Aorta (tissue), 5 donors: ENCODE measurements at regions not wholly inside any gene's neighbourhood (a gene's known extent, or its start where the extent isn't known, plus 50 kb on each side); places are given as distances from the start of the nearest gene placed in this dataset.

Source experiments
- ATAC-seq: fragments of 200-7000 bp; cut with Tn5 transposase; one replicate; pipeline ENCODE4 v1.9.1; 2022; ENCODE audit warnings: moderate library complexity; ENCODE audit not compliant: low FRiP score
- DNase-seq, 2 donors: peaks; one replicate each; pipeline ENCODE4 v3.0.0-alpha.2; 2020
- H3K27ac ChIP-seq, 2 donors: one replicate each; pipeline ENCODE4 v1.5.1; 2013; ENCODE audit warnings: low read length in 2 of 2, mild to moderate bottlenecking in 2 of 2, moderate library complexity in 2 of 2, control low read depth in 1 of 2, inconsistent platforms in 1 of 2, low read depth in 1 of 2
- H3K27me3 ChIP-seq, 2 donors: one replicate each; pipeline ENCODE4 v1.6.1; 2013; ENCODE audit warnings: control low read depth in 1 of 2, low read length in 1 of 2, mild to moderate bottlenecking in 1 of 2, moderate library complexity in 1 of 2; ENCODE audit not compliant: insufficient read depth in 2 of 2, control insufficient read depth in 1 of 2
- H3K36me3 ChIP-seq, 2 donors: one replicate each; pipeline ENCODE4 v1.6.1; 2013; ENCODE audit warnings: control low read depth in 1 of 2, low read length in 1 of 2, mild to moderate bottlenecking in 1 of 2; ENCODE audit not compliant: insufficient read depth in 2 of 2, control insufficient read depth in 1 of 2
- H3K4me1 ChIP-seq, 2 donors: one replicate each; pipeline ENCODE4 v1.6.1; 2013; ENCODE audit warnings: low read length in 2 of 2, control low read depth in 1 of 2, mild to moderate bottlenecking in 1 of 2, moderate library complexity in 1 of 2; ENCODE audit not compliant: insufficient read depth in 2 of 2, control insufficient read depth in 1 of 2
- H3K4me3 ChIP-seq, 2 donors: one replicate each; pipeline ENCODE4 v1.5.1; 2013; ENCODE audit warnings: low read length in 2 of 2, control low read depth in 1 of 2, mild to moderate bottlenecking in 1 of 2
- H3K9me3 ChIP-seq: one replicate; pipeline ENCODE4 v1.6.1; 2013; ENCODE audit warnings: mild to moderate bottlenecking, low read length; ENCODE audit not compliant: control insufficient read depth
- WGBS, 2 donors: extraction: QIAGEN DNeasy Blood & Tissue Kit; methylation state at CpG; one replicate each; pipeline ENCODE4 v1.1.7; 2013; 5-methylcytosine and 5-hydroxymethylcytosine counted together
- intact Hi-C, 2 donors: fragments of 100-400 bp; cut with DNase I; formaldehyde crosslinking; loops; one replicate each; pipeline versions ENCODE4 v1.14.2 to v1.15.0; 2022
- donor health status: healthy with polysubstance abuse.
- donor health status: Bipolar disorder and iron deficiency.
- donor health status: DM: no; HTN: no; CAD: no.
- donor health status: DM: no; HTN: no; CAD: no.
- donor health status: DM: yes; HTN: yes; CAD: no.

DNA sequence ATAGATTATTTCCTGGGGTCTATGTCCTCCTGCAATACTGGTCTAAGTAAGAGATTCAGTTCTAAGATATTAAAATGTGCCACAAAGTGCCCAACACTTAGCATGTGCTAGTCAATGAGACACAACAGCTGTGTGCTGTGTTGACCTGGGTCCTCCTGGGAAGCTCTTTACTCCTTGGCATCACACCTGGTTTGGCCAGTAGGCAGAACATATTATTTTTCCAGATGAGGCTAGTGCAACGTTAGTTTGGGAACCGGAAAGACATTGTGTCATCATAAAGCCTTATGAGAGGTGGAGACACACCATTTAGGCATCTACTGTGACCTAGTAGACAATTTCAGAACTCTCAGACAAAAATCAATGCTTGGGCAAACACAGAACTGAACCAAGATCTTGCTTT is 197.8 kb downstream of the MID1IP1 start:
- Histone ChIP-seq H3K27ac (no peak overlapping the region), H3K4me1 (no peaks in the 10 kb centered on the region), H3K27me3 (no peaks in the 10 kb centered on the region), H3K4me3 (no peak overlapping the region), H3K36me3 (no peaks in the 10 kb centered on the region), H3K9me3 (no peaks in the 10 kb centered on the region)
- WGBS, 2 donors: 84 to 87% methylated on average over 2 of the region's 2 CpGs
- intact Hi-C loops: no loop called here
- no peak for DNase-seq
- ATAC-seq: no peak

DNA sequence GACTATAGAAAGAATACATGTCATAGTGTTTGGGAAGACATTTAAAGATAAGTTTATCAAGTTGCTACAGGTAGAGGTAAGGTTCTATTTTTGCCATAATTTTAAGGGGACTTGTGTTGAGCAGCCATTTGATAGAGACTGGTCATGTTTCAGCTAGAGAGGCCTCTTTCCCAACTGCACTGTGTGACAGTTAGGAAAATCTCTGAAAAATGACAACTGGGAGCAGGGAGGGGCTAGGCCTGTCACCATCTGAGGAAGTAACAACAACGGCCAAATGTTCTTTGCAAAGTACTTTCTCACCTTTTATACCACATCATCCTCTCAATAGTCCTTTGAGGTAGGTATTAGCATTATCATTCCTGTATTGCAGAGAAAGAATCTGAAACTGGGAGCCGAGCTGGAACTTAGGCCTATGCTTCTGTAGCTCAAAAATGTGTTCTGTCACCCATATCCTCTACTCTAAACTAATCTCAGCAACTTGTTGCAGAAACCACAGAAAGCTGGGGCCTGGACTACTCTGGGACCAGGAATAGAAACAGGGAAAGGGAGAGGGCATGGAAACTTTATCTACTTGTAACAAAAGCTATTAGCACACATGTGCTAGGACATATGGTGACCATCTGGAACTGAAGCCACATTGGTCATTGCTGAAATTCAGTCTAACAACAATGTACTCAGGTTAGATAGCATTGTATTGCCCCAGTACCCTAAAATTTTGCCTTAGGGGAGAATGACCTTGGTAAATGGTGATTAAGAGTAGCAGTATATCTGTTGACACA is 198.9 kb downstream of the MID1IP1 start:
- no peak for ATAC-seq
- 39 to 53% methylated on average over 2 of the region's 2 CpGs for WGBS, 2 donors
- Histone ChIP-seq H3K4me3 (no peak overlapping the region), H3K9me3 (no peaks in the 10 kb centered on the region), H3K4me1 (no peaks in the 10 kb centered on the region), H3K36me3 (no peaks in the 10 kb centered on the region), H3K27me3 (no peaks in the 10 kb centered on the region), H3K27ac (no peak overlapping the region)
- intact Hi-C loops: no loop called here
- DNase-seq: no peak

DNA sequence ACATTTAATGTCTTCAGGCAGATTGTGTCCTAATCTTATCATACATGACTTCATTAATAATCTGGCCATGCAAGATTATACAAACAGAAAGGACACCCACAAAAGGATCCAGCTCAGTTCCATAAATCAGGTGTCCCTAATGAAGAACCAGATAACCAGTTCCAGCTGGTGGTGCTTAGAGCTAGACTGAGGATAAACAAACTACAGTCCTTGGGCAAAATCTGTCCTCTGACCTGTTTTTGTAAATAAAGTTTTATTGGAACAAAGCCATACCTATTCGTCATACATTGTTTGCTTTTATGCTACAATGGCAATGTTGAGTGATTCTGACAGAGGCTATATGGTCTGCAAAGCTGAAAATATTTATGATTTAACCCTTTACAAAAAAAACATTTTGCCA is 199.5 kb downstream of the MID1IP1 start:
- Histone ChIP-seq H3K36me3 (no peaks in the 10 kb centered on the region), H3K4me3 (no peak overlapping the region), H3K9me3 (no peaks in the 10 kb centered on the region), H3K27ac (no peak overlapping the region), H3K4me1 (no peaks in the 10 kb centered on the region), H3K27me3 (no peaks in the 10 kb centered on the region)
- ATAC-seq (no peak), DNase-seq (no peak)
- 47 to 48% methylated on average over 1 of the region's 1 CpG for WGBS, 2 donors
- intact Hi-C loops: no loop called here

DNA sequence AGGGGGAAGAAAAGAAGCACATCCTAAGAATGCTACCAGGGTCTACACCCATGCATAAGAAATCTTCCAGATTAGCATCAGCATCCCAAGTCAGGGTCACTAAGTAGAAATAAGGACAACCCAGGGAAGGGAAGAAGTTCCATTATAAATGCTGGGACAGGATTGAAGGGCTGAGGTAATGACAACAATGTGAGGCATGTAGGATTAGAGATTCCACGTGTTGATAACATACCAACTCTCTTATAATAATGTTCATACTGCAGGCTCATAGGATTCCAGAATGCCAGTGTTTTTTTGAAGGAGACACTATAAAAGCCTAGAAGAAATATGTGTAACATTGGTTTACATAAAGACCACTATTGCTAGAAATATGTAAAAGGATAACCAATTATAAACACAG is 201.2 kb downstream of the MID1IP1 start:
- DNase-seq: no peak
- ATAC-seq: no peak
- Histone ChIP-seq H3K36me3 (no peaks in the 10 kb centered on the region), H3K4me3 (no peak overlapping the region), H3K27me3 (no peaks in the 10 kb centered on the region), H3K27ac (no peak overlapping the region), H3K4me1 (no peaks in the 10 kb centered on the region), H3K9me3 (no peaks in the 10 kb centered on the region)
- 32 to 55% methylated on average over 1 of the region's 1 CpG for WGBS, 2 donors
- intact Hi-C loops: no loop called here

DNA sequence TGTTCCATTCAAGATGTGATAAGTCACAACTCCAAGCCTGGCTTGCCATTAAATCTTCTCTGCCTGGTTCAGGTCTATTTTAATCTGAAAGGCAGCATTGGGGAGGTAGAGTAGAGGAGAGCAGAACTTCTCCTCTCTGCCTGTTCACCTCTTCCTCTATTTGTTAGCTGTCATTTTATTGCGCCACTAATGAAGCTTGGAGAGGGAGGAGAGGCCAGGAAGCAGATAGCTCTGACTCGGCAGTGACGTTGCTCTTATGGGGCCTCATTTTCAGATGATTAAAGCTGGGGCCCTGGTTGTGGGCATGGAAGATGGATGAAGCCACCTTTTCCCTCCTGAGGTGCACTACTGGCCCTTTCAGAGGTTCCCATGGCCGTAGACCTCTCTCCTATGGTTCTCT is 207.3 kb downstream of the MID1IP1 start:
- Histone ChIP-seq H3K4me3 (no peak overlapping the region), H3K36me3 (no peaks in the 10 kb centered on the region), H3K27ac (no peak overlapping the region), H3K27me3 (no peaks in the 10 kb centered on the region), H3K9me3 (no peaks in the 10 kb centered on the region), H3K4me1 (peaks cover 0 to 7% of the 10 kb centered on the region in 2 donors)
- WGBS, 2 donors: 90 to 94% methylated on average over 4 of the region's 4 CpGs
- intact Hi-C loops: no loop called here
- DNase-seq: no peak
- no peak for ATAC-seq

DNA sequence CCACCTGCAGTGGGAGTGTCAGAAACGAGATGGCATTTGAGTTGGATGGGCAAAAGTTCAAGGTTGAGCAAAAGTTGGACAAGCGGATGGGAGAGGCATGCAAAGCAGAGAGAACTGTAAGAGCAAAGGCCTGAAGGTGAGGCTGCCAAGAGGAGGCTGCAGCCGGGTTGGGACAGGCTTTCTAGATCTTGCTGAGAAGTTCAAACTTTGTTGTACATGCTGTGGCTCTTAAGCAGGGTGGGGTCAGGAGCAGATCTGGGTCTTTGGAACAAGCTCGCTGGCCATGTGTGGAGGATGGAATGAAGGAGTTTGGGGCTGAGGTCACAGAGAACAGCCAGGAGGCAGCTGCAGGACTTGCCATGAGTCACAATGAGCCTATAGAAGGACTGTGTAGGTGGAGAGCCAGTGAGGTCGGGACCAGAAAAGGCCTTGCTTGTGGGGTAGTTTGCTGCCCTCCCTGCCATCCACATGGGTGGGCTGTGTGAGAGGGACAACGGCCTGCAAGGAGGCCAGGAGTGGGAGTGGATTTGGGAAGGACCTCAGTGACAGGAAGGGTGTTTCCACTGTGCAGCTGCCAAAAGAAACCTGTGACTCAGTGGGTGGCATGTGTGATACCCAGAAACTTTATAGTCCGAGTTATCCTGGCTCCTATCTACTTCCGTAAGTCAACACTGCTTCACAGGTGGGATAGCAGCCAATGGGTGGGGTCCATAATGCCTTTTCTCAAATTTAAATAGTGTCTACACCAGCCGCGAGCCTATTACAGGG is 210.4 kb downstream of the MID1IP1 start:
- Histone ChIP-seq H3K4me1 (peaks cover 0 to 7% of the 10 kb centered on the region in 2 donors), H3K36me3 (no peaks in the 10 kb centered on the region), H3K4me3 (no peak overlapping the region), H3K27me3 (no peaks in the 10 kb centered on the region), H3K9me3 (no peaks in the 10 kb centered on the region), H3K27ac (peak overlapping the region in 1 of 2 donors; percentile 55)
- ATAC-seq (peak; percentile 12), DNase-seq (peak in 1 of 2 donors; percentile 51)
- intact Hi-C loops: no loop called here
- WGBS, 2 donors: 14 to 35% methylated on average over 10 of the region's 10 CpGs

DNA sequence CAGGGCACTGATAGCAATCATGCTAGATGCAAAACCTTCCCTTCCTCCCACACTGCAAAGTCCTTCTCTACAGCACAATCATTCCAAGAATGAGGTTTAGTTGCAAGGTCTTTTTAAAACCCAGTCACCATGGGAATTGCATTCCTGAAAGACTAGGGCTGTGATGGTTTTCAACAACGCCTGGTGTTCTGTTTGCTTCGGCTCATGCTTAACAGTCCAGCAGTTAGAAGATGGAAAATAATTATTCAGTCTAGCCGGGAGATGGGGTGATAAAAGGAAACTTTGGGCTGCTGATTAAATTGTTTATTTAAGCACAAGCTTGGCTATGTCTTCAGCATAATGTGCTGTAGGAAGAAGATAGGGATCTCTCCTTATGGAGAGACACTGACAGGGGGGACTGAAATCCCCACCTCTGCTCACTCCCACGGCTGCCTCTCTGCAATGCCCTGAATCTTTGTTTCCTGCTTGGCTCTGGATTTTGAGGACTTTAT is 211.4 kb downstream of the MID1IP1 start:
- H3K9me3 ChIP-seq: no peaks in the 10 kb centered on the region
- H3K27me3 ChIP-seq: no peaks in the 10 kb centered on the region
- H3K4me3 ChIP-seq: no peak overlapping the region
- ATAC-seq: peak; percentile 8
- H3K27ac ChIP-seq: peak overlapping the region; percentile 8 to 10
- H3K4me1 ChIP-seq: peaks cover 0 to 7% of the 10 kb centered on the region in 2 donors
- WGBS, 2 donors: 8 to 25% methylated on average over 4 of the region's 4 CpGs
- no peak for DNase-seq
- intact Hi-C loops: no loop called here
- H3K36me3 ChIP-seq: no peaks in the 10 kb centered on the region

DNA sequence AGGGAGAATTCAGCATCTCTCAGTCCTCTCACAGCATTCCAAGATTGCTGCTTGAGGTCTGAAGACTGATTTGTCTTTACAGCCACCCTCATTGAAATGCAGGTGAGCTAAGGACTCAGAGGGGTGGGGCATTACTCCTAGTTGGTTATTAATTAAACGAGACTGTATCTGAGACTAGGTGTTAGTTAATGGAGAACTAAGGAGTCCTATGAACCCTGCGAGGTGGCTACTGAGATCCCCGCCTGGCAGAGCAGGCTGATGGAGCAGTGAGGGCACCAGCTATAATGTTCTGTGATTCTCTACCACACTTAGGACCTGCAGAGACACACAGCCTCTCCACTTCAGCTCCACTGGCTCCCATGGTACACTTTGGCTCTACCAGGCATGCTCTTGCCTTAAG is 215.3 kb downstream of the MID1IP1 start:
- Histone ChIP-seq H3K9me3 (no peaks in the 10 kb centered on the region), H3K4me1 (peaks cover 0 to 3% of the 10 kb centered on the region in 2 donors), H3K4me3 (no peak overlapping the region), H3K27me3 (no peaks in the 10 kb centered on the region), H3K27ac (no peak overlapping the region), H3K36me3 (no peaks in the 10 kb centered on the region)
- 83 to 92% methylated on average over 3 of the region's 3 CpGs for WGBS, 2 donors
- intact Hi-C loops: no loop called here
- ATAC-seq: no peak
- DNase-seq: no peak

DNA sequence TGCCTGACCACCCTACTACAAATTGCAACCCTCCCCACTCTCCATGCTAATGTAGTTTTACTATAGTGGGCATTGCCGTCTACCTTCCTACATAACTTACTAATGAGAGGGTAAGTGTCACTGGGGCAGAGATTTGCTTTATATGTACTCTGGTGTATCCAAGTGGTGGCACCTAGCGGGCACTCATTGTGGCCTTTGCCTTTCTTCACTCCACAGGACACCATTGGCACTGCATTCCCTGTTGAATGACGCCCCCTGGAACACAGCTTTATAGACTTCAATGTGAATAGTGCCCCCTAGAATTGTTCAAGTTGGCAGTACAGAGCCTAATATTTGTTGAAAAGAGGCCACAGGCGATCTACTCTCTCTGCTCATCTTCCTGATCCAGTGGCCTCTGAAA is 215.8 kb downstream of the MID1IP1 start:
- H3K36me3 ChIP-seq: no peaks in the 10 kb centered on the region
- intact Hi-C loops: no loop called here
- no peak overlapping the region for H3K4me3 ChIP-seq
- no peak overlapping the region for H3K27ac ChIP-seq
- DNase-seq (no peak), ATAC-seq (no peak)
- peaks cover 0 to 2% of the 10 kb centered on the region in 2 donors for H3K4me1 ChIP-seq
- H3K27me3 ChIP-seq: no peaks in the 10 kb centered on the region
- H3K9me3 ChIP-seq: no peaks in the 10 kb centered on the region
- WGBS, 2 donors: 80 to 96% methylated on average over 4 of the region's 4 CpGs
